ENCODE measurements at regions not wholly inside any gene's neighbourhood (a gene's known extent, or its start where the extent isn't known, plus 50 kb on each side); places are given as distances from the start of the nearest gene placed in this dataset.

DNA sequence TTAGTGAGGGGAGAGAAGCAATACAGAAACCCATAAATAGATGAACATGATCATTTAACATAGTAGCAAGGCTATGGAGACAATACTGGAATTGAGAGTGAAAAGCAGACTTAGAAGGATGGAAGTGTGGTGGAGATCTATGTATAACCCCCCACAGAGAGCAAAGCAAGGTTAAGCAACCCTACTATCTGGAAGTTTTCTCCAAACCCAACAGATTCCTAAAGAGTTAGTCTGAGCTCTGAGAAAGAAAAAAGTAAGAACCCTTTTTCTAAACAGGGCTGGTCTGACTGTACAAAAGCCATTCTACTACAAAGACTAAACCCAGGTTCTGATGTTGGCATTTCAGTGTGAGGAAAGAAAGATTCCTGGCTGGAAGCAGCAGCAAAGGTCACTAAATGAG is 153.2 kb downstream of the WNT5A start:
- Histone ChIP-seq H3K27me3 (ENCODE audit: insufficient read depth, low read length) (no peaks in the 10 kb centered on the region), H4K20me1 (ENCODE audit: insufficient read depth, low read length) (no peaks in the 10 kb centered on the region), H3K79me2 (ENCODE audit: insufficient read depth, low read length) (no peaks in the 10 kb centered on the region), H3K9me3 (ENCODE audit: low read length) (no peaks in the 10 kb centered on the region), H3K9ac (ENCODE audit: low read length) (no peak overlapping the region), H3F3A (ENCODE audit: insufficient read depth, low read length) (no peaks in the 10 kb centered on the region), H2AFZ (ENCODE audit: low read length) (no peak overlapping the region), H3K9me2 (ENCODE audit: low read depth, low read length) (no peaks in the 10 kb centered on the region), H3K4me3 (ENCODE audit: low read depth, low read length, poor library complexity, severe bottlenecking) (no peak overlapping the region), H3K4me2 (ENCODE audit: low read length) (no peak overlapping the region), H3K27ac (ENCODE audit: low read depth, low read length, poor library complexity, severe bottlenecking) (no peak overlapping the region), H3K4me1 (ENCODE audit: insufficient read depth, low read length, severe bottlenecking) (no peaks in the 10 kb centered on the region), H3K36me3 (ENCODE audit: insufficient read depth, low read length) (no peaks in the 10 kb centered on the region)
- TF ChIP-seq, protein P1, sequence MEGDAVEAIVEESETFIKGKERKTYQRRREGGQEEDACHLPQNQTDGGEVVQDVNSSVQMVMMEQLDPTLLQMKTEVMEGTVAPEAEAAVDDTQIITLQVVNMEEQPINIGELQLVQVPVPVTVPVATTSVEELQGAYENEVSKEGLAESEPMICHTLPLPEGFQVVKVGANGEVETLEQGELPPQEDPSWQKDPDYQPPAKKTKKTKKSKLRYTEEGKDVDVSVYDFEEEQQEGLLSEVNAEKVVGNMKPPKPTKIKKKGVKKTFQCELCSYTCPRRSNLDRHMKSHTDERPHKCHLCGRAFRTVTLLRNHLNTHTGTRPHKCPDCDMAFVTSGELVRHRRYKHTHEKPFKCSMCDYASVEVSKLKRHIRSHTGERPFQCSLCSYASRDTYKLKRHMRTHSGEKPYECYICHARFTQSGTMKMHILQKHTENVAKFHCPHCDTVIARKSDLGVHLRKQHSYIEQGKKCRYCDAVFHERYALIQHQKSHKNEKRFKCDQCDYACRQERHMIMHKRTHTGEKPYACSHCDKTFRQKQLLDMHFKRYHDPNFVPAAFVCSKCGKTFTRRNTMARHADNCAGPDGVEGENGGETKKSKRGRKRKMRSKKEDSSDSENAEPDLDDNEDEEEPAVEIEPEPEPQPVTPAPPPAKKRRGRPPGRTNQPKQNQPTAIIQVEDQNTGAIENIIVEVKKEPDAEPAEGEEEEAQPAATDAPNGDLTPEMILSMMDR (IDR thresholded peaks at IDR 0.05; ENCODE audit: low read length), result no peak
- TF ChIP-seq EZH2 (IDR thresholded peaks at IDR 0.05; ENCODE audit: borderline replicate concordance, low read length), result no peak

DNA sequence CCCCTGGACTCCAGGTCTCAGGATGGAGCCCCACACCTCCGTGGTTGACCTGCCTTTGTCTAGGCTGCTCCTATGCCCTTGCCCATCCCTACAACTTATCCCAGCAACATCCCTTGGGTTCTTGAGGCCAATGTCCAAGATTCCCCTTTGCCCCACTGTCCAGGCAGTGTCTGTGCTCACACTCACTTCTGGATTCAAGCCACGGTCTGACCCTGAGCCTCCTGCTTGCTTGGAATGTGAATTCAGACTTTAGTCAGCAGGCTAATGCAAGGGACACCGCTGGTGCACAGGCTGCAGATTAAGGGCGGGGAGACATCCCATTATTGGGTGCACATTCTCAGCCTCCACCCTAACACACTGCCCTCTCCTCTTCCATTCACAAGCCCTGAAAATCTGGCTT is 154.1 kb downstream of the WNT5A start:
- no peaks in the 10 kb centered on the region for H3K9me2 ChIP-seq (ENCODE audit: low read depth, low read length)
- no peak overlapping the region for H3K4me3 ChIP-seq (ENCODE audit: low read depth, low read length, poor library complexity, severe bottlenecking)
- no peak overlapping the region for H3K9ac ChIP-seq (ENCODE audit: low read length)
- H3K4me1 ChIP-seq (ENCODE audit: insufficient read depth, low read length, severe bottlenecking), result no peaks in the 10 kb centered on the region
- TF ChIP-seq EZH2 (IDR thresholded peaks at IDR 0.05; ENCODE audit: borderline replicate concordance, low read length), result no peak
- TF ChIP-seq, protein P1 (IDR thresholded peaks at IDR 0.05; ENCODE audit: low read length), result no peak
- H2AFZ ChIP-seq (ENCODE audit: low read length), result no peak overlapping the region
- no peaks in the 10 kb centered on the region for H3F3A ChIP-seq (ENCODE audit: insufficient read depth, low read length)
- H3K36me3 ChIP-seq (ENCODE audit: insufficient read depth, low read length), result no peaks in the 10 kb centered on the region
- H3K79me2 ChIP-seq (ENCODE audit: insufficient read depth, low read length), result no peaks in the 10 kb centered on the region
- H3K4me2 ChIP-seq (ENCODE audit: low read length), result no peak overlapping the region
- no peaks in the 10 kb centered on the region for H4K20me1 ChIP-seq (ENCODE audit: insufficient read depth, low read length)
- H3K9me3 ChIP-seq (ENCODE audit: low read length), result no peaks in the 10 kb centered on the region
- H3K27ac ChIP-seq (ENCODE audit: low read depth, low read length, poor library complexity, severe bottlenecking), result no peak overlapping the region
- no peaks in the 10 kb centered on the region for H3K27me3 ChIP-seq (ENCODE audit: insufficient read depth, low read length)

DNA sequence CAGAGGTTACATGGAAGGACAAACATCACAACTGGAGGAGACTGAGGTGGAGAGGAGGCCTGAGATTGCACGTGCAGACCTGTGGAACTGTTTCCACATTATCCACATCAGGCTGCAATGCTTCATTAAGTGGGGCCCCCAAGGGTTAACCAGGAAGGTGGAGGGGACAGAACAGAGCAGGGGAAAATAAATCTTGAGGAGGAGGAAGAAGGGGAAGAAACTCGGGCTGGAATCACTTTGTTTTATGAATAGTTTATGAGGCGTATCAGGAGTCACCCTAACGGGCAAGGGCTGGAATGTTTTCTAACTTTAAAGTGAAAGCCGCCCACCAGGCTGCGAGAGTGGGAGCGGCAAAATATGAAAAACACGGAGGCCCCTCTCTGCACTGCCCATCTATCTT is 154.9 kb downstream of the WNT5A start:
- Histone ChIP-seq H3K4me2 (ENCODE audit: low read length) (no peak overlapping the region), H4K20me1 (ENCODE audit: insufficient read depth, low read length) (no peaks in the 10 kb centered on the region), H3K4me1 (ENCODE audit: insufficient read depth, low read length, severe bottlenecking) (no peaks in the 10 kb centered on the region), H3K9me3 (ENCODE audit: low read length) (no peaks in the 10 kb centered on the region), H3K36me3 (ENCODE audit: insufficient read depth, low read length) (no peaks in the 10 kb centered on the region), H3K9me2 (ENCODE audit: low read depth, low read length) (no peaks in the 10 kb centered on the region), H3F3A (ENCODE audit: insufficient read depth, low read length) (no peaks in the 10 kb centered on the region), H3K27me3 (ENCODE audit: insufficient read depth, low read length) (no peaks in the 10 kb centered on the region), H3K27ac (ENCODE audit: low read depth, low read length, poor library complexity, severe bottlenecking) (no peak overlapping the region), H2AFZ (ENCODE audit: low read length) (no peak overlapping the region), H3K79me2 (ENCODE audit: insufficient read depth, low read length) (no peaks in the 10 kb centered on the region), H3K4me3 (ENCODE audit: low read depth, low read length, poor library complexity, severe bottlenecking) (no peak overlapping the region), H3K9ac (ENCODE audit: low read length) (no peak overlapping the region)
- no peak for TF ChIP-seq EZH2 (IDR thresholded peaks at IDR 0.05; ENCODE audit: borderline replicate concordance, low read length)

DNA sequence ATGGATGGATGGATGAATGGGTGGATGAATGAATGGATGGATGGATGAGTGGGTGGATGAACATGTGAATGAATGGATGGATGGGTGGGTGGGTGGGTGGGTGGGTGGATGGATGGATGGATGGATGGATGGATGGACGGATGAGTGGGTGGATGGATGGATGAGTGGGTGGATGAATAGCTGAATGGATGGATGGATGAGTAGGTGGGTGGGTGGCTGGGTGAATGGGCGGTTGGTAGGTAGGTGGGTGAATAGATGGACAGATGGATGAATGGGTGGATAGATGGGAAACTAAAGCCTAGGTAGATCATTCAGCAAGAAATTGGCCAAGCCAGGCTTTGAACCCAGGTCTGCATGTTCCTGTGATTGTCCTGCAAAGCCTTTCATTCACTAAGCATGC is 155.6 kb downstream of the WNT5A start:
- H3K36me3 ChIP-seq (ENCODE audit: insufficient read depth, low read length), result no peaks in the 10 kb centered on the region
- H3K27ac ChIP-seq (ENCODE audit: low read depth, low read length, poor library complexity, severe bottlenecking), result no peak overlapping the region
- no peaks in the 10 kb centered on the region for H3K4me1 ChIP-seq (ENCODE audit: insufficient read depth, low read length, severe bottlenecking)
- no peaks in the 10 kb centered on the region for H3K27me3 ChIP-seq (ENCODE audit: insufficient read depth, low read length)
- no peak overlapping the region for H3K9ac ChIP-seq (ENCODE audit: low read length)
- no peak overlapping the region for H3K4me3 ChIP-seq (ENCODE audit: low read depth, low read length, poor library complexity, severe bottlenecking)
- TF ChIP-seq, protein P1 (IDR thresholded peaks at IDR 0.05; ENCODE audit: low read length), result no peak
- TF ChIP-seq EZH2 (IDR thresholded peaks at IDR 0.05; ENCODE audit: borderline replicate concordance, low read length), result no peak
- H3K79me2 ChIP-seq (ENCODE audit: insufficient read depth, low read length), result no peaks in the 10 kb centered on the region
- no peaks in the 10 kb centered on the region for H4K20me1 ChIP-seq (ENCODE audit: insufficient read depth, low read length)
- no peaks in the 10 kb centered on the region for H3F3A ChIP-seq (ENCODE audit: insufficient read depth, low read length)
- no peak overlapping the region for H3K4me2 ChIP-seq (ENCODE audit: low read length)
- no peaks in the 10 kb centered on the region for H3K9me3 ChIP-seq (ENCODE audit: low read length)
- no peak overlapping the region for H2AFZ ChIP-seq (ENCODE audit: low read length)
- no peaks in the 10 kb centered on the region for H3K9me2 ChIP-seq (ENCODE audit: low read depth, low read length)

Measured in OCI-LY1 (cell line).